Islet of Langerhans (tissue), 1 donor: ENCODE measurements at regions not wholly inside any gene's neighbourhood (a gene's known extent, or its start where the extent isn't known, plus 50 kb on each side); places are given as distances from the start of the nearest gene placed in this dataset.
"Not testable (repeated sequence)": the region's sequence is repeated elsewhere in the genome, so short reads cannot be mapped to it uniquely, and the experiment has no call there.

Experiments
- FAIRE-seq: peaks from one replicate; lab custom pipeline; 2011; peaks lifted over from hg19 to GRCh38; lab: Jason Lieb, UNC

DNA sequence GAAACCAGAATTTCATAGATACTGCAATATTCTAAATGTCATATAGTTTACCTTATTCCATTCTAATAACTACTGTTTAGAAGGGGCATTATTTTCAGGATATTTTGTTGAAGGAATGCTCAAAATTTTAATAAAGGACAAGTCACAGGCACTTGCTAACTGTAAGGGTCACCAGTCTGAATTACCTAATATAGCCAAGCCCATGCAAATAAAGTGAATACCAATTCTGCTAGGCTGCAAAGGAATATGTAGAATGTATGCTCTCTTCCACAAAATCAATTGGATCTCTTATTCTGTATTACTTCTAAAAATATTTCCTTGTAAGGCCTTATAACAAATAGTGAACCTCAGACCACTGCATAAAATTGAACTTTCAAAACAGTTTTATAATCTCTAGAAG lies 52.3 kb upstream of the FAT4 start:
- no peak for FAIRE-seq

DNA sequence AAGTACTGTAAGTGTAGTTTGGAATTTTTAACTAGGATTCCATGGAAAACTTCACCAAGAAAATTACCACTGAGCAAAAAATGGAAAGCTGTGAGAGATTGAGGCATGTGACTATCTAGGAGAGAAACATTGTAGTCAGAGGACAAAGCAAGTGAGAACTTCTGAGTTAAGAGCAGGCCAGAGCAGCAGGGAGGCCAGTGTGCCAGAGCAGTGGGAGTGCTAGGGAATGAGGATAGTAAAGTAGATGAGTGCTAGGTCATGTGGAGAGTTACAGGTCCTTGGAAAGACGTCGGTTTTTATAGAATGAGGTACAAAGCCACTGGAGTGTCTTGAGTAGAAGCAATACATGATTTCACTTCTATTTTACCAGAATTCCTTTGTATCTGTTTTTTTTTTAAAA lies 52.7 kb upstream of the FAT4 start:
- no peak for FAIRE-seq

DNA sequence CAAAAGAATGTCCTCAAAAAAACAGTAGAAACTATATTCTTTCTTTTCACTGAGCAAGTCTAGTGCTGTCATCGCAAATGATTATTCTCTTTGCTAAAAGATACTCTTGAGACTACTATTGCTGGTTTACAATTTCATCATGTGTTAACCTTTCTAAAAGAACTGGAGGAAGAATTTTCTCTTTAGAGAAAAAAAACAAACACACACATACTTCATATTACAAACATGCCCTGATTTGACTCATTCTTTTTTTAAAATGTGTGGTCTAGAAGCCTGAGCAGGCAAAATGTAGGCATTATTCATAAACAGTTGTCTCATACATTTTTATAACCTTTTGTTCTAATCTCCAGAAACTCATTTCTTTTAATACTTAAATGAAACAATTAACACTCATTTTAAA lies 60.6 kb upstream of the FAT4 start:
- FAIRE-seq: no peak

DNA sequence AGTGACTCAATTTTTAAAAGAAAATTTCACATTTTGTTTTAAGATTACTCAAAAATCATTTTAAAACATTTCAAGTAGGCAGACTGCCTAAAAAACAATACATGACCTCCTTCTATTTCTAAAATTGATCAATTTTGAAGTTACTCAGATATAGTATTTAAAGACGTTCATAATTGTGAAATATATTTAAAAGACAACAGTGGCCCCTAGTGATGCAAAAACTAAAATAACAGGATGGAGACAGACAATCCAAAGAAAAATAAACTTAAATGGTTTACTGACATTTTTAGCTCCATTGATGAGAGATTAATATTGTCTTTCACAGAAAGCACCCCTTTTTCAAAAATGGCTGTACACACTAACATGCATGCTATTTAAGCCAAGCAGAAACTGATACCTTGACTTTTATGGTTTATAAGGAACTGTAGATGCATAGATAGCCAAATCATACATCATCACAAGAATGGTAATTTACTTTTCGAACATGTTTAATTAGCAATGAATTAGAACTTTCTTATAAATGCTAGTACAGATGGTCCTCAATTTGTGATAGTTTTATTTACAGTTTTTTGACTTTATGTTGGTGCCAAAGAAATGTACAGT lies 69.8 kb upstream of the FAT4 start:
- FAIRE-seq: peak; percentile 97

DNA sequence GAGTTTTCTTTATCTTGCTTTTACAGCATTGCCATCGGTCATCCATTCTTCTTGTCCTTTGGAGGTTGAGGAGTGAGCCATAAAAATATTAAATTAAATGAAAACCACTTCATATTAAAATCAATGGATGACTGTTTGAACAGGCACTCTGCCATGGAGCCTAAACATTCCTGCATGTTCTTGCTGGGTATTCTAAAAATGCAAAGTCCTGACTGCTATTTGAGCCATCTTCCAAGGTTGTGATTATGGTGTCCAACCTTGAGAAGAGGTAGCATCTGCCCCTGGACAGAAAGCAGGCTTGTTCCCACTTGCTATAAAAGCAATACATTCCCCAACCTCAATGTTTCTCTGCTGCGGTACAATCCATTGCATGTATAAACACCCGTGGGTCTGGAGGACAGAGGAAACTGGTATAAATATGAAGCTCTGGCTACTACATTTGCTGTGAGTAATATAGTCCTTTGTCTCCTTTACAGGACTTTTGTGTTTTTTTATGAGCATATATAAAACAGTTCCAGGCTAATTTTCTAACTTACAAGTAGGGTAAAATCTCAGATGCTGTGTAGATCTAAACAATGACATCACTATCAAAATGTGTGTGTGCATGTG lies 70.9 kb upstream of the FAT4 start:
- FAIRE-seq: no peak

DNA sequence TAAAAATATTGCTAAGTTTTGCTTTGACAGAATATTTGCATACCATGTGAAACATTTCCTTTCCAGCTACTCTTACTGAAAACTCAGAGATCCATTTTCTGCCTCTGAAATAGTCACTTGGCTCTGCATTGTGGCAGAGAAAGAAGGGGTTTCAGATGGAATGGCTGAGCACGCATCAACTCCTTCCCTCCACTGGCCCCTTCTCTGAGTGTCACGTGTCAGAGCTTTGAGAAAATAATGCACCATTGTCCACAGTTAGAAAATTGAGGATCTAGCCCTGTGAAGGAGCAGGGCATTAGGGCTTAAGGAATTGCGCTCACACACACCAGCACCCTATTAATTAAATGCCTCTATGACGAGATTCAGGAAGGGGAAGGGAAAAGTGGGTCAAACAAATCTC lies 78.8 kb upstream of the FAT4 start:
- no peak for FAIRE-seq

DNA sequence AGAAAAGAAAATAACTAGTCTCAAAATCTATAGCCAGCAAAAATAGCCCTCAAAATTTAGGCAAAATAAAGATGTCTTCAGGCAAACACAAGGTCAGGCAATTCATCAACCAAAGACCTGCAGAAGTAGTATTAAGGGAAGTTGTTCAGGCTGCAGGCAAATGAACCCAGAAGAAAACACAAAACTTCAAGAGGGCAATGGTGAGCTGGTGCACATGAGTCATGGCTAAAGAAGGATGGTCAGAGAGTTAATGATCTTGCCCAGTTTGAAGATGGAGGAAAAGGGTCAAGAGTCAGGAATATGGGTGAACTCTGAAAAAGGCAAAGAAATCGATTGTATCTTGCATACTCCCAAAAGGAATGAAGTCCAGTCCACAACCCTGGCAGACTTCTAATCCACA lies 83.1 kb upstream of the FAT4 start:
- no peak for FAIRE-seq

DNA sequence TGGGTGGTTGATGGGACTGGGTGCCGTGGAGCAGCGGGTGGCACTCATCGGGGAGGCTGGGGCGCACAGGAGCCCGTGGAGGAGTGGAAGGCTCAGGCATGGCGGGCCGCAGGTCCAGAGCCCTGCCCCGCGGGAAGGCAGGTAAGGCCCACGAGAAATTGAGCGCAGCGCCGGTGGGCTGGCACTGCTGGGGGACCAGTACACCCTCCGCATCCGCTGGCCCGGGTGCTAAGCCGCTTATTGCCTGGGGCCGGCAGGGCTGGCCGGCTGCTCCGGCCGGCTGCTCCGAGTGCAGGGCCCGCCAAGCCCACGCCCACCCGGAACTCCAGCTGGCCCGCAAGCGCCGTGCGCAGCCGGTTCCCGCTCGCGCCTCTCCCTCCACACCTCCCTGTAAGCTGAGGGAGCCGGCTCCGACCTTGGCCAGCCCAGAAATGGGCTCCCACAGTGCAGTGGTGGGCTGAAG lies 85.1 kb upstream of the FAT4 start:
- FAIRE-seq: no peak

DNA sequence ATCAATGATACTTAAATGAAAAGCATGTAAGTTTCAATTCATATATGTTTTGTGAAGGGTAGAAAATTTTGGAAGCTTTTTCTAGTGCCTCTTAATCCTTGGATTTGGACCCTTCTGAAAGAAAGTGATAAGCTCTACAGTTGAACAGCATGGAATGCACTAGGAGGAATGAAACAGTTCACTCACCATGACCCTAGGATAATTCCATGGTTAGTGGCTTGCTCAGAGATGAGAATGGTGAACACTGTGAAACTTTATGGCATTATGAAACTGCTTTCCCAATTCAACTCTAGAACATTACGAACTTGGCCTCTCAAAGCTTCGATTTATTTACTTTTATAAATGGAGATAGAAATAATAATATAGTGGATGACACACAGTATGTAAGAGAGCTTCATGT lies 88.9 kb upstream of the FAT4 start:
- no peak for FAIRE-seq

DNA sequence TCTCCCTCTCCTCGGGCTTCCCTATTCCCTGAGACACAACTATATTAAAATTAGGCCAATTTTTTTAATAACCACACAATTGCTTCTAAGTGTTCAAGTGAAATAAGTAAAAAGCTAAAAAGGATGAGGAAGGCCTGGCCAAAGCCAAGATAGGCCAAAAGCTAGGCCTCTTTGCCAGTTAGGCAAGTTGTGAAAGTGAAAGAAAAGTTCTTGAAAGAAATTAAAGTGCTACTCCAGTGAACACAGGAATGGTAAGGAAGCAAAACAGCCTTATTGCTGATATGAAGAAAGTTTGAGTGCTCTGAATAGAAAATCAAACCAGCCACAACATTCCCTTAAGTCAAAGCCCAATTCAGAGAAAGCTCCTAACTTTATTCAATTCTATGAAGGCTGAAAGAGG lies 114.2 kb upstream of the FAT4 start:
- no peak for FAIRE-seq

DNA sequence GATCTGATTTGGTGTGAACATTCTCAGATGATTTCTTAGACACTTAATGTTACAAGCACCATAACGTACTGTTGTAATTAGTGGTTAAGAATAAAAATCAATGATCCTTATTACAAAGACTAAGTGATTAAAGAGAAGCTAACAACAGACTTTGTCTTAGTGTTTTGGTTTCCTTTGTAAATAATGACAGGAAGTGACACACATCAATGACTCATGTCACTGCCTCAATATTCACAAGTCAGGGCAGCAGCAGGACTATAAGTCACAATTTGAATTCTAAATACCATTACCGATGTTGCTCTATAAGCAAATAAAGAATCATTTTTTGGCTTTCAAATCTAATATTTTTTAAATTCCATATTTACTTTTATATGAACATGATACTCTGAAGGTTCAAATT lies 115.8 kb upstream of the FAT4 start:
- no peak for FAIRE-seq

DNA sequence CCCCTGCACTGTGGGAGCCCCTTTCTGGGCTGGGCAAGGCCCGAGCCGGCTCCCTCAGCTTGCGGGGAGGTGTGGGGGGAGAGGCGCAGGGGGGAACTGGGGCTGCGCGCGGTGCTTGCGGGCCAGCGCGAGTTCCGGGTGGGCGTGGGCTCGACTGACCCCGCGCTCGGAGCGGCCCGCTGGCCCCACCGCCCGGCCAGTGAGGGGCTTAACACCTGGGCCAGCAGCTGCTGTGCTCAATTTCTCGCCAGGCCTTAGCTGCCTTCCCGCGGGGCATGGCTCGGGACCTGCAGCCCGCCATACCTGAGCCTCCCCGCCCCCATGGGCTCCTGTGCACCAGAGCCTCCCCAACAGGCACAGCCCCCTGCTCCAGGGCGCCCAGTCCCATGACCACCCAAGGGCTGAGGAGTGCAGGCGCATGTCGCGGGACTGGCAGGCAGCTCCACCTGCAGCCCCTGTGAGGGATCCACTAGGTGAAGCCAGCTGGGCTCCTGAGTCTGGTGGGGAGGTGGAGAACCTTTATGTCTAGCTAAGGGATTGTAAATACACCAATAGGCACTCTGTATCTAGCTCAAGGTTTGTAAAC lies 122.8 kb upstream of the FAT4 start:
- not testable (repeated sequence) for FAIRE-seq

DNA sequence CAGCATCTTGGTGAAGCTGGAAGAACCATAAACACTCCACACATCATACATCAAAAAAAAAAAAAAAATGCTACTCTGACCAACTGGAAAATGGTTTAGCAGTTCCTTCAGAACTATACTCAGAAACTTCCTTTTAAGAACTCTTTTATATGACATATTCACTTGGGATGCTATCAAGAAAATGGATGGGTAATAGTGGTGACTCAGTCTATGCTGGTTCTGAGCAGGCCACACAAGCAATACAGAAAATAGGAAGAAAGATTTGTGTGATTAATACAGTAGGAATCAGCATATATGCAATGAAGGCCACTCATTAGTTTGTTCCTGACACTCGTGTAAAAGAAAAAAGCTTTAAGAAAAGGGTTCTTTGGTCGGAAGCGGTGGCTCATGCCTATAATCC lies 123.5 kb upstream of the FAT4 start:
- FAIRE-seq: no peak

DNA sequence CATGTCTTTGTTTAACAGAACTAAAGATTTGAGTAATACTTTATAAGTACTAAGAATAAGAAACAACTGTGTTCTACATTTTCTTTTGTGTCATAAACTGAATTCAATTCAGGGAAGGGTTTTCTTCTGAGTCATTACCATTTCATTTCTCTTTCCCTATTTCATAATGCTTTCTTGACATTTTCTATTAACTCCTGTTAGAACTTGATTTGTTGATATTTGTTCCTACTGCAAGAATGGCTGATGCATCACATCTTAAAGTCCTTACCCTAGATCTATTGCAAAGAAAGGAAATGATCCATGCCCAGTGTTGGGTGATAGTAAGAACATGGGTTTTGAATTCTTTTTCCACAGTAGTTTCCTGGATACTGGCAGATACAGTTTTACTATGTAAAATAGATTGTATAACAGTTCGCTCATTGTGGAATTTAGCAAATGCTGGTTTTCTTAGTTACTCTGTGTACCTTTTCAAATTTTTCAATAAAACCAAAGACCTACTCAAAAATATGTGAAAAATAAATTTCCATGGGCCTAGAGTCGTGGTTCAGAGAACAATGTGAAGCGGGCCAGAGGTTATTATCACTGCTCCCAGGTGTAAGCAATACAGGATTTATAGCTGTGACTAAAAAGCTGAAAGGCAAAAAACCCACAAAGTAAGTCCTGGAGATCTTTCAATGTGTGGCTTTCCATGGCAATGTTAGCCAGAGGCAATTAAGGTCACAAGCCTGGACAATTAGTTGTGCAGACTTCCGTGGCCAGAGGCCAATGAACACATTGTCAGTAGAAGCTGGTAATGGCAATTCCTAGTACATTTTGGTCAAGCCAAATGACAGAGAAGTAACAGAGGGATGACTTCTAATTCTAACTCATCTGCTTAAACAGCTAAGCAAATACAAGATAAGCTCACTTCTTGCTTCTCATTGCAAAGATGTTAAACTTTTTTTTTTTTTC lies 127.3 kb upstream of the FAT4 start:
- FAIRE-seq: no peak

DNA sequence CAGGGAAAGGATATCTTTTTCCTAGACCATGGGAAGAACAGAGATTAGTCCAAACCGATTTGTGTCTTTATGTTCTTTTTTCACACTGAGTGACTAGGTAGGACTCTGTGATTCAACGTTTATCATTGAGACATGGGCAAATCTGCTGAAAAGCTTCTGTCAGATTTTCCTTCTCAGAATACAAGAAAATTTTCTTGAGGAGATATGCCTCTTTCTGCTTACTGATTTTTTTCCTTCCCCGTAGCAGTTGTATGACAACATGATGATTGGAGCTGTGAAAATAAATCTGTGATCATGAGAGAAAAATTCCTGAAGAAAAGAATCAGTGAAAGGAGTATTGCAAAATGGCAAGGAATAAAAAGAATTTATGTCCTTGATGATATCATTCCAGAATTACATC lies 130.6 kb upstream of the FAT4 start:
- FAIRE-seq: no peak

DNA sequence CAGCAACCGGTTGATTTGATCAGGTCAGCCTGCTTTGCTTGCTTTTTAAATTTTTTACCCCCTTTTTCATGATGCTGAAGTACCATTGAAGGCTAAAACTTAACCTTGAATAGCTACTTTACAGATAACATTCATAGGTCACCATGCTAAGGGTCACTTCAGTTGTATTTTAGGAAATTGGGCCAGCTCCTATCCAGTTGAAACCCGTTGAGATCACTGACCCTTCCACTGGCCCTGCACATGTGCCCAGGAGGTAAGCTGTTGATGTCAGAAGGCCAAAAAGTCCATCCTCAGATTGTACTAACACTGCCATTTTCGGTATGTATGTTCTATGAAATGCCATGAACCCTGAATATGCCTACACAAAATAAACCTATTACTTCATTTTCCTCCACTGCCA lies 133.0 kb upstream of the FAT4 start:
- no peak for FAIRE-seq

DNA sequence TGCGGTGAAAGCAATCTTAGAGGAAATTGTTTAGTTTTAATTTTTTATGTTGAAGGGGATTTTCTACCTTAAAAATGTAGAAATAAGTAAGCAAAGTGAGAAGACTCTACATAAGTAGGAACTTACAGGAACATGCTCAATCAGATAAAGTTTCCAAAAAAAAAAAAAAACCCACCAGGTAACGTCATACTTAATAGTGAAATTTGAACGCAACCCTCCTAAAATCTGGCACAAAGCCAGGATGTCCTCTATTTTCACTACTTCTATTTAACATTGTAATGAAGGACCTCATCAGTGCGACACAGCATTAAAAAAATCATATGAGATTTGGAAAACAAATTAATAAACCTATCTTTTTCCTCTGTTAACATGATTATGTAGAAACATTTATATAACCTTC lies 135.0 kb upstream of the FAT4 start:
- no peak for FAIRE-seq

DNA sequence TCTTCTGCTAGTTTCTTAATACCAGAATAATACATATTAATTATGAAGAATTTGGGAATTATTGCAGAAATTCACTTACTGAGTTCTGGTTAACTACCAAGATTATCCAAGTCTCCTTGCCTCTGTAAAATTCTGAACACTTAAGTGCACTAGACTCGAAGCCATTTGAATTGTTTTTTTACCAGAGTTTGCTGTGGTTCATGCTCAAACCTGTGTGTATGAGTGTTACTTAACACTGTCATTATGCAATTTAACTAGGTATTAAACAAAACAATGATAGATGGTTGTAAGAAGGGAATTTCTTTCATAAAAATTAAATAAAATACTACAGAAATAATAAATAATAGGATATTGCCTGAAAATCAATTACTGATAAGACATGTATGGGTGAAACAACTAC lies 145.6 kb upstream of the FAT4 start:
- no peak for FAIRE-seq

DNA sequence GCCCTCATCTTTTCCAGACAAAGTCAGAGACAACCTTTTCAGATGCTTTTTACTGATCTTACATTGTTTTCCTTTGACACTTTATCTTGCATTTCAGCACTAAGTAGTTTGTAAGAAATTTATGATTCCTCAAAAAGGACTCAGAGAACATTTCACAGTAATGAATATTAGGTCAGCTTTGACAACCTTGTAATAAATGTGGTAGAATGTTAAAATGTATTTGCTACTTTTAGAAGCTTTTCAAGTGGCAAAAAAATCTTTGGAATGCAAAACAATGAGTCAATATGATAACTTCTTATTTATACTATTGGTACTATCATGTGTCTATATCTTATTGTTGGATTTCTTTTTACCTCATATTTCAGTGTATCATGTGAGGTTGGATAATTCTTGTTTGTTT lies 146.2 kb upstream of the FAT4 start:
- FAIRE-seq: no peak

DNA sequence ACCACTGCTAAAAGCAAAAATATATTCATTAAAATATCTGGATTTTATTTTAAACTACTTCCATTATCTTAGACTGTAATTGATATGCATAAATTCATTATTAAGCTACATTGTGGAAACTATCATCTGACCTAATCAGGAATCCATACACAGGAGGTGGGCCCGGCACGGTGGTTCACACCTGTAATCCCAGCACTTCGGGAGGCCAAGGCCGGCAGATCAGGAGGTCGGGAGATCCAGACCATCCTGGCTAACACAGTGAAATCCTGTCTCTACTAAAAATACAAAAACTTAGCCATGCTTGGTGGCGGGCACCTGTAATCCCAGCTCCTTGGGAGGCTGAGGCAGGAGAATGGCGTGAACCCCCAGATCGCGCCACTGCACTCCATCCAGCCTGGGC lies 148.7 kb upstream of the FAT4 start:
- FAIRE-seq: not testable (repeated sequence)

DNA sequence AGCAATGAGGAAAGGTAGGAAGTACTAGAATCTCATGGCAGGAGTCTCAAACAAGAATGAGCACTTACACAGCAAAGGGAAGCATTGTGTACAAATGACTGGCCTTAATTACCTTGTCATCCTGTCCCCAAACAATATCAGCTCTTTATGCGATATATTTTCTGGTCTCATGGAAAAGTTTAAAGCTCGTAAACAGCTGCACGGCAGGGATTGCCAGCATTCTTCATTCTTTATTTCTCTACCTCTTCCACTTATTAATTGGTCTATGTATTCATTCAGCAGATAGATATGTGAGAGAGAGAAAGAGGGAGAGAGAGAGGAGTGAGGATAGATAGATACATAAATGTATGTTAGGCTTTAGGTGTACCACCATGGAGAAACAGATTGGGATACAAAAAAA lies 155.8 kb upstream of the FAT4 start:
- no peak for FAIRE-seq

DNA sequence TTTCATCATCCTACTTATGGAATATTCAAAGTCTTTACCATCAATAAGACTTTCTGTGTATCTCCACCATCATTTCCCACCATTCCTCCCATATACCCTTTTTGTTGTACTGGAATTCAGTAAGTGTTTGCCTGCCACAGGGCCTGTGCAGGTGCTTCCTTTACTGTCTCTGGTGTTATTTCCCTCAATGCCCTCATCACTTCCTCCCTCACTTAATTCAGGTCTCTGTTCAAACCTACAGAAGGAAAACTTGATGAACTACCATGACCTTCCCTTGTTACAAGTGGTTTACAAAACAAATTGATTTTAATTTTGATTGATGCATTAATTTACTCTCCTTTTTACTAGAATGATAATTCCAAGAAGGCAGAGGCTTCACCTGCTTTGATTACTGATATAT lies 159.5 kb upstream of the FAT4 start:
- no peak for FAIRE-seq

DNA sequence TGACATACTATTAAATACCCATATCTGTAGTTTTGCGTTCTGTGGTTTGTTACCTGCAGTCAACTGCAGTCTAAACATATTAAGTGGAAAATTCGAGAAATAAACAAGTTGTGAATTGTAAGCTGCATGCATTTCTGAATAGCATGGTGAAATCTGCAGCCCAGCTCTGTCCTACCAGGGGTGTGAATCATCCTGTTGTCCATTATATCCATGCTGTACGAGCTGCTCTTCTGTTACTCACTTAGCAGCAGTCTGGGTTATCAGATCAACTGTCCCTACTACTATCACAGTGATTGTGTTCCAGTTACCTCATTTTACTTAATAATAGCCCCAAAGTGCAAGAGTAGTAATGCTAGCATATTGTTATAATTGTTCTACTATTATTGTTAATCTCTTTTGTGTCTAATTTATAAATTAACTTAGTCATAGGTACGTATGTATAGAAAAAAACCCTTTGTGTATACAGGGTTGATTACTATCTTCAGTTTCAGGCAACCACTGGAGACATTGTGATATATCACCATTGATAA lies 173.7 kb upstream of the FAT4 start:
- FAIRE-seq: no peak
